Superior temporal gyrus (tissue), 1 donor: ENCODE measurements at regions not wholly inside any gene's neighbourhood (a gene's known extent, or its start where the extent isn't known, plus 50 kb on each side); places are given as distances from the start of the nearest gene placed in this dataset.

Experiments used
- DNase-seq: peaks from one replicate; pipeline ENCODE4 v3.0.0-alpha.2; 2016; ENCODE audit errors: extremely low spot score

- DNase-seq = no peak
Measured at GRCh38 chr20:16119909-16120308, 453.3 kb downstream of the KIF16B start.

GRCh38 chr20:16115911-16116552, 457.2 kb downstream of the KIF16B start:
- DNase-seq = no peak

GRCh38 chr20:16113736-16114135, 459.5 kb downstream of the KIF16B start:
- DNase-seq = no peak

- DNase-seq = no peak
Measured at GRCh38 chr20:16111852-16112412, 461.3 kb downstream of the KIF16B start.

- DNase-seq = no peak
Measured at GRCh38 chr20:16111172-16111832, 461.9 kb downstream of the KIF16B start.

- DNase-seq = no peak
Measured at GRCh38 chr20:16107172-16107870, 465.9 kb downstream of the KIF16B start.

- no peak for DNase-seq
Measured at GRCh38 chr20:16106191-16106849, 466.9 kb downstream of the KIF16B start.

GRCh38 chr20:16104783-16105182, 468.5 kb downstream of the KIF16B start:
- DNase-seq = no peak
